ENCODE measurements at regions not wholly inside any gene's neighbourhood (a gene's known extent, or its start where the extent isn't known, plus 50 kb on each side); places are given as distances from the start of the nearest gene placed in this dataset.

DNA sequence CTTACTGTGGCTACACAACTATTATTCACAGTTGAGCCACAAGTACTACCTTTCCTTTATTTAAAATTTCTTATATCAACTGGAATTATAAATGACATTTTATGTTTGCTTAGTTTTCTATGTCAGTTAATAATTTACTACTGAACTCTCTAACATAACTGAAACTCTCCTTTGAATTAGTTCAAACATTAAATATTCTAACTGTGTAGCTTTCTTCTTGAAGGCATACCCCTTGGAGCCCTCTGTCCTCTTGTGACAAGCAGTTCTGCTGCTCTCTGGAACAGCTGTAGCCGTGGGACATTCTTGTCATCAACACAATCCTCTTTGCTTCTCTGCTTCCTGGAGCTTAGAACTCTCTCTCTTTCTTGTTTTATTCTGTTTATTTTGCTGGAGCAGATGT is 244.8 kb downstream of the NHLRC3 start:
- 33% methylated on average over 1 of the region's 1 CpG for WGBS

DNA sequence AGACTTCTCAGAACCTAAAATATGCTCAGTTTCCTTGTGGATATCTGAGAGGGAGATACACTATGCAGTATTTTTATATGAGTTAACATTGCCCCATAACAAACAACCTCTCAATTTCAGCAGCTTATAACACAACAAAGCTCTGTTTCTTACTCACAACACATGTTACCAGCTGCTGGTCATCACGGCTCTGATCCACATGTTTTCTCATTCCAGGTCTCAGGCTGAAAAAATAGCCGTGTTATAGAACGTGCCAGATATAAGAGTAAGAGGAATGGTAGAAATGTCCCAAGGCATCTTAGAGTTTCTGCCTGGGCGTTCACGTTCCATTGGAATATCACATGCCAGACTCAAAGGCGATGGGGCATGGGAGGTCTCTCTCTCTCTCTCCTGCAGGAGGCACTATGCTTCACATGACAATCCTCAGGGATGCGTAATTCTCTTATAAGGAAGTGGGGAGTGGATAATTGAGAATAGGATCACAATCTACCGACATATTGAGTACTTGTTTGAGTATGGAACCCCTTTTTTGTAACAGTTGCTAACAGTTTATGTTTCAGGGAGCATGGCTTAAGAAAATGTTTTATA is 246.6 kb downstream of the NHLRC3 start:
- H3K23ac ChIP-seq (ENCODE audit: low read length in 2 of 2): no peak overlapping the region
- H3K18ac ChIP-seq (ENCODE audit: low read depth in 1 of 2, low read length in 2 of 2): no peak overlapping the region
- no peak overlapping the region for H2BK120ac ChIP-seq (ENCODE audit: low read depth, low read length)
- no peak overlapping the region for H3K4ac ChIP-seq (ENCODE audit: low read depth in 1 of 2, low read length in 2 of 2)
- no peaks in the 10 kb centered on the region for H3K79me1 ChIP-seq (replicated peaks; ENCODE audit: low read length, poor library complexity, severe bottlenecking)
- no peak for DNase-seq
- no peak overlapping the region for H3K14ac ChIP-seq (ENCODE audit: low read length in 2 of 2)
- H3K4me1 ChIP-seq (ENCODE audit: control insufficient read depth, insufficient read depth, low read depth, low read length): no peaks in the 10 kb centered on the region
- H3K27ac ChIP-seq (ENCODE audit: low read length, poor library complexity, severe bottlenecking): no peak overlapping the region
- no peak overlapping the region for H3K4me2 ChIP-seq (ENCODE audit: low read length, poor library complexity, severe bottlenecking)
- no peaks in the 10 kb centered on the region for H3K27me3 ChIP-seq (ENCODE audit: control insufficient read depth in 1 of 2, insufficient read depth in 1 of 2, low read length in 2 of 2)
- 94% methylated on average over 8 of the region's 8 CpGs for WGBS
- no peak overlapping the region for H3K9ac ChIP-seq (ENCODE audit: low read length)
- no peak overlapping the region for H3K4me3 ChIP-seq (ENCODE audit: insufficient read depth in 1 of 2, low read depth in 1 of 2, low read length in 2 of 2)
- no peak overlapping the region for H2AFZ ChIP-seq (ENCODE audit: low read depth, low read length)
- H4K8ac ChIP-seq (ENCODE audit: low read length): no peak overlapping the region
- H4K91ac ChIP-seq (ENCODE audit: low read length): no peak overlapping the region
- H3K9me3 ChIP-seq (ENCODE audit: control insufficient read depth, low read length): peaks cover 20% of the 10 kb centered on the region
- H2BK12ac ChIP-seq (ENCODE audit: low read length in 2 of 2): no peak overlapping the region
- no peak overlapping the region for H2BK15ac ChIP-seq (ENCODE audit: low read depth, poor library complexity, severe bottlenecking)
- no peak overlapping the region for H2AK5ac ChIP-seq (ENCODE audit: low read length, severe bottlenecking)
- H3K36me3 ChIP-seq (ENCODE audit: control insufficient read depth in 1 of 2, insufficient read depth in 2 of 2, low read depth in 1 of 2, low read length in 2 of 2): no peaks in the 10 kb centered on the region
- no peak overlapping the region for H2BK5ac ChIP-seq (ENCODE audit: low read depth, low read length, poor library complexity, severe bottlenecking)

More for the DNA sequence above, 244.8 kb downstream of the NHLRC3 start:
- H3K36me3 ChIP-seq (ENCODE audit: control insufficient read depth in 1 of 2, insufficient read depth in 2 of 2, low read depth in 1 of 2, low read length in 2 of 2): no peaks in the 10 kb centered on the region
- H3K23ac ChIP-seq (ENCODE audit: low read length in 2 of 2): no peak overlapping the region
- peaks cover 8% of the 10 kb centered on the region for H3K9me3 ChIP-seq (ENCODE audit: control insufficient read depth, low read length)
- H3K4me3 ChIP-seq (ENCODE audit: insufficient read depth in 1 of 2, low read depth in 1 of 2, low read length in 2 of 2): no peak overlapping the region
- no peak overlapping the region for H2AFZ ChIP-seq (ENCODE audit: low read depth, low read length)
- H2BK15ac ChIP-seq (ENCODE audit: low read depth, poor library complexity, severe bottlenecking): no peak overlapping the region
- no peak overlapping the region for H3K14ac ChIP-seq (ENCODE audit: low read length in 2 of 2)
- H4K8ac ChIP-seq (ENCODE audit: low read length): no peak overlapping the region
- no peak overlapping the region for H2BK12ac ChIP-seq (ENCODE audit: low read length in 2 of 2)
- H4K91ac ChIP-seq (ENCODE audit: low read length): no peak overlapping the region
- no peak for DNase-seq
- H3K79me1 ChIP-seq (replicated peaks; ENCODE audit: low read length, poor library complexity, severe bottlenecking): no peaks in the 10 kb centered on the region
- H3K27me3 ChIP-seq (ENCODE audit: control insufficient read depth in 1 of 2, insufficient read depth in 1 of 2, low read length in 2 of 2): no peaks in the 10 kb centered on the region
- no peak overlapping the region for H3K18ac ChIP-seq (ENCODE audit: low read depth in 1 of 2, low read length in 2 of 2)
- no peak overlapping the region for H3K4ac ChIP-seq (ENCODE audit: low read depth in 1 of 2, low read length in 2 of 2)
- no peak overlapping the region for H2BK5ac ChIP-seq (ENCODE audit: low read depth, low read length, poor library complexity, severe bottlenecking)
- no peak overlapping the region for H3K9ac ChIP-seq (ENCODE audit: low read length)
- H3K4me1 ChIP-seq (ENCODE audit: control insufficient read depth, insufficient read depth, low read depth, low read length): no peaks in the 10 kb centered on the region
- no peak overlapping the region for H2AK5ac ChIP-seq (ENCODE audit: low read length, severe bottlenecking)
- no peak overlapping the region for H3K4me2 ChIP-seq (ENCODE audit: low read length, poor library complexity, severe bottlenecking)
- no peak overlapping the region for H3K27ac ChIP-seq (ENCODE audit: low read length, poor library complexity, severe bottlenecking)
- H2BK120ac ChIP-seq (ENCODE audit: low read depth, low read length): no peak overlapping the region
